Activated CD8-positive, alpha-beta T cell treated with anti-CD3 and anti-CD28 coated beads for 36 hours (primary cell): ENCODE measurements at regions not wholly inside any gene's neighbourhood (a gene's known extent, or its start where the extent isn't known, plus 50 kb on each side); places are given as distances from the start of the nearest gene placed in this dataset.

ENCODE experiments used
- ATAC-seq: fragments of 200-7000 bp; cut with Tn5 transposase; one replicate; pipeline ENCODE4 v1.10.0; 2021; ENCODE audit warnings: mild to moderate bottlenecking, moderate library complexity
- CTCF ChIA-PET: fragments of 350-600 bp; sonication (Branson Sonifier 250); formaldehyde crosslinking; loops from one replicate; lab custom pipeline; 2021; ENCODE audit warnings: antibody characterized with exemption; lab: Charles Lee
- POLR2A ChIA-PET: fragments of 350-600 bp; sonication (Branson Sonifier 250); formaldehyde crosslinking; loops from one replicate; lab custom pipeline; 2021; ENCODE audit warnings: antibody characterized with exemption; lab: Charles Lee
- DNase-seq: peaks from one replicate; pipeline ENCODE4 v3.0.0-alpha.2; 2020
- H3K27ac Mint-ChIP-seq: one replicate; pipeline ENCODE4 v1.8.0; 2021; ENCODE audit warnings: mild to moderate bottlenecking, mixed read lengths
- H3K27me3 Mint-ChIP-seq: one replicate; pipeline ENCODE4 v1.8.0; 2021; ENCODE audit warnings: mixed read lengths
- H3K36me3 Mint-ChIP-seq: one replicate; pipeline ENCODE4 v1.8.0; 2021; ENCODE audit warnings: low read depth, mixed read lengths
- H3K4me1 Mint-ChIP-seq: one replicate; pipeline ENCODE4 v1.8.0; 2021; ENCODE audit warnings: low read depth, mixed read lengths
- H3K4me3 Mint-ChIP-seq: one replicate; pipeline ENCODE4 v1.8.0; 2021; ENCODE audit warnings: mild to moderate bottlenecking, moderate library complexity, mixed read lengths
- H3K9me3 Mint-ChIP-seq: one replicate; pipeline ENCODE4 v1.8.0; 2021; ENCODE audit warnings: mixed read lengths
- CTCF ChIP-seq: fragments of 200-600 bp; IDR thresholded peaks from one replicate; pipeline ENCODE4 v1.8.0; 2022; ENCODE audit warnings: antibody characterized with exemption, mild to moderate bottlenecking
- intact Hi-C: fragments of 100-400 bp; cut with micrococcal nuclease; formaldehyde crosslinking; loops from one replicate; pipeline ENCODE4 v1.10.0; 2022

GRCh38 chr17:54046570-54046969, 223.8 kb downstream of the KIF2B start:
- intact Hi-C loops, result no loop called here
- no peak overlapping the region for H3K4me3 Mint-ChIP-seq
- no peak overlapping the region for H3K27ac Mint-ChIP-seq
- H3K36me3 Mint-ChIP-seq, result no peaks in the 10 kb centered on the region
- CTCF ChIA-PET, result no interaction called here
- H3K4me1 Mint-ChIP-seq, result no peaks in the 10 kb centered on the region
- no peak for ATAC-seq
- peaks cover 9% of the 10 kb centered on the region for H3K9me3 Mint-ChIP-seq
- H3K27me3 Mint-ChIP-seq, result no peaks in the 10 kb centered on the region
- no peak for DNase-seq
- POLR2A ChIA-PET, result no interaction called here
- no peak for TF ChIP-seq CTCF

GRCh38 chr17:54063639-54064038, 240.9 kb downstream of the KIF2B start:
- TF ChIP-seq CTCF, result no peak
- Mint-ChIP-seq H3K27ac (no peak overlapping the region), H3K27me3 (no peaks in the 10 kb centered on the region), H3K36me3 (no peaks in the 10 kb centered on the region), H3K9me3 (peaks cover 11% of the 10 kb centered on the region), H3K4me3 (no peak overlapping the region), H3K4me1 (no peaks in the 10 kb centered on the region)
- intact Hi-C loops, result no loop called here
- POLR2A ChIA-PET, result no interaction called here
- no peak for ATAC-seq
- no peak for DNase-seq
- CTCF ChIA-PET, result no interaction called here

GRCh38 chr17:54085020-54085419, 262.3 kb downstream of the KIF2B start:
- H3K9me3 Mint-ChIP-seq, result peaks cover 18% of the 10 kb centered on the region
- H3K4me1 Mint-ChIP-seq, result no peaks in the 10 kb centered on the region
- H3K4me3 Mint-ChIP-seq, result no peak overlapping the region
- ChIA-PET POLR2A (no interaction called here), CTCF (no interaction called here)
- no peak for TF ChIP-seq CTCF
- no peak overlapping the region for H3K27ac Mint-ChIP-seq
- H3K36me3 Mint-ChIP-seq, result no peaks in the 10 kb centered on the region
- ATAC-seq, result no peak
- no peaks in the 10 kb centered on the region for H3K27me3 Mint-ChIP-seq
- intact Hi-C loops, result no loop called here
- DNase-seq, result no peak

GRCh38 chr17:54085934-54086333, 263.2 kb downstream of the KIF2B start:
- peaks cover 21% of the 10 kb centered on the region for H3K9me3 Mint-ChIP-seq
- DNase-seq (no peak), ATAC-seq (no peak)
- POLR2A ChIA-PET, result no interaction called here
- CTCF ChIA-PET, result no interaction called here
- intact Hi-C loops, result no loop called here
- H3K27me3 Mint-ChIP-seq, result no peaks in the 10 kb centered on the region
- H3K27ac Mint-ChIP-seq, result no peak overlapping the region
- H3K36me3 Mint-ChIP-seq, result no peaks in the 10 kb centered on the region
- no peaks in the 10 kb centered on the region for H3K4me1 Mint-ChIP-seq
- no peak overlapping the region for H3K4me3 Mint-ChIP-seq
- TF ChIP-seq CTCF, result no peak

GRCh38 chr17:54096216-54096615, 273.5 kb downstream of the KIF2B start:
- Mint-ChIP-seq H3K36me3 (no peaks in the 10 kb centered on the region), H3K27me3 (no peaks in the 10 kb centered on the region), H3K4me3 (no peak overlapping the region), H3K27ac (no peak overlapping the region), H3K4me1 (no peaks in the 10 kb centered on the region), H3K9me3 (peaks cover 5% of the 10 kb centered on the region)
- DNase-seq (no peak), ATAC-seq (no peak)
- ChIA-PET CTCF (no interaction called here), POLR2A (no interaction called here)
- intact Hi-C loops, result no loop called here
- TF ChIP-seq CTCF, result no peak
